Stimulated activated CD8-positive, alpha-beta memory T cell treated with anti-CD3 and anti-CD28 coated beads, Interleukin-15, amount 100 ng/mL, for 4 hours (primary cell): ENCODE measurements at regions not wholly inside any gene's neighbourhood (a gene's known extent, or its start where the extent isn't known, plus 50 kb on each side); places are given as distances from the start of the nearest gene placed in this dataset.

Source experiments
- DNase-seq, 2 donors: peaks; one replicate each; pipeline ENCODE4 v3.0.0-alpha.2; 2020; ENCODE audit warnings: low read depth in 2 of 2

DNA sequence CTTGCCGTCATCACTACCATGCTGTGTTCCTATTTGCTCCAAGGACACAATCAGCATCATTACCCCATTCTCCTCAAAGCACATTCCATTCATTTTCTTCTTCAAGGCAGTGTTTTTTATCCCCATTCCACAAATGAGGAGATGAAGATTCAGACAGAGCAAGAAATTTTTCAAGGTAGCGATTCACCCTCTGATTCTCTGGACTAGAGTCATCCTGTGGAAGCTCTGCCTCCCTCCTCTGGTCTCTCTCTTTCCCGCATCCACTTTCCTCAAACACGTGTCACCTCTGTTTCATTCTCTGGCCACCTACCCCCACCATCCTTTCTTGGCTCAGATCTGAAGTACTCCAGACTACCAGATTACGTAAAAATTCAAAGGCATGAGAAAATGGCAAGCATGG lies 297.9 kb downstream of the SOX11 start:
- no peak for DNase-seq

DNA sequence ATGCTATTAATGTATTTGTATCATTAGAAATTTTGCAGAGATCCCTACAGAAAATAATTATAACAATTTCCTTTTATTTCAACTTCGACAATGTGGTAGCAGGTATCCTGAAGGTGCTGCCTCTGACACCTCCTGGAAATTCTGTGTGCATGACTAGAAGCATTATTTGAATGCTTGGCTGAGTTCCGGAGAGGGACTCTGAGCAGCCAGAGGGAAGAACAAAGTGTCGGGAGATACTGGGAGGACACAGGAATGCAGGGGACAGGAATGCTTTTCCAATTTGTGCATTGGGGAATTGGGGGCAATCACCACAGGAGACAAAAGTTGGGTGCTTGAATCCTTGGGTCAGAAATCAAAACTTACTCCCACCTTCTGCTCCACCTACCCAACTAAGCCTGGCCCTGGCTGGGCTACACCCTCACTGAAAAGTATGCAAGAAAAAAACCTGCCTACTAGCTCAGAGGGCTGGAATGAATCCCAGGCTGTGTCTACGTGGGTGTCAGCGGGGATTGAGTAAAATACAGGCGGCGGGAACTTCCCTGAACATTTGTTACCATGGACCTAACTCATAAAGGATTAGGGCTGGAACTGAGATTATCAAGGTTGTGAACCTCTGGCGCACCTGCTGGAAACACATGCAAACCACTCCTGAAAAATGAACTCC lies 299.3 kb downstream of the SOX11 start:
- no peak for DNase-seq

DNA sequence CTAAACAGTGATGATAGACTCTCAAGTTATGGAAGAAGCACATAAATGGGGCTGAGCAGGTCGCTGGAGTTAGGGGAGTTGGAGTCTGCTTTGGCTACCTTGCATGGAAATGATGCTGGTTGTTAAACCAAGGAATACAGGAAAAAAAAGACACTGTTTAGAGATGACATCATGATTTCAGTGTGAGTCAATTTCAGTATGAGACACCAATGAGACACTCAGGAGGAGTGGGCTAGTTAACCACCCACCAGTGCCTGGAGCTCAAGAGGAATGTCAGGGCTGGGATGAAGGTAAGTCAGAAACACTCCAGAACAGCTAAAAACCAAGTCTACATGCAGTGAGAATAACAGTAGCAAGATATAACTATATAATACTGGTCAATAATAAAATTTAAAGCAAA lies 303.6 kb downstream of the SOX11 start:
- no peak for DNase-seq

DNA sequence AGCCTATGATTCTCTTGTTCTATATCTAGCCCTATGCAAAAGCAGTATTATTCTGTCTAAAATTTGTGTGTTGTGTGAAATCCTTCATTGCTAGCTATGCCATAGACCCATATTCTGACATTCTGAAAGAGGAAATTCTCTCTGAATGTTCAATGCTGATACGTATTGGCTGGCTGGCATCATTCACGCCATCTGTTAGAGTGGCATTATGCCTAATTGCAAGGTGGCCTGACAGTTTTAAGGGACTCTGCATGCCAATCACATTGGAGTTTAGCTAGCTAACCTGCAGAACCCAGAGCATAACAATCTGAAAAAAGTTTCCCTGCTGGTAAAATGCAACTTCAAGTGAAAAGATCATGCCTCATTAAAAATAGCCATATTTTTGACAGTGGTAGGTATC lies 316.0 kb downstream of the SOX11 start:
- DNase-seq: no peak

DNA sequence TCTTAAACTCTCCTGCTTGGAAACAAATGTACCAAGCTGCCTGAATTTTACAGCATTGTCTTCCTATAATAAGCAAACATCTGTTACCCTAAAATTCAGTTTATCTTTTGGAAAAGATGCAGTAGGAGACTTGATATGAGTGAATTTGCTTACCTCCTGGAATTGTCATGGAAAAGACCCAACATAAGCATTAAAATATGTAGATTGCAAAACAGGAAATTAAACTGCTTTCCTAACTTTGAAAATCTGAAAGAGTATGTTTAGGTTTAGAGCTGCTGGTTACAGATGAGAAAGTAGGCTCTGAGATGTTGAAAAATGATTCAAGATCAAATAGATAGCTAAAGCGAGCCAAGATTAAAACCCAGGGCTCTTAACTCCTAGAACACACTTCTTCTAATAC lies 316.5 kb downstream of the SOX11 start:
- no peak for DNase-seq

DNA sequence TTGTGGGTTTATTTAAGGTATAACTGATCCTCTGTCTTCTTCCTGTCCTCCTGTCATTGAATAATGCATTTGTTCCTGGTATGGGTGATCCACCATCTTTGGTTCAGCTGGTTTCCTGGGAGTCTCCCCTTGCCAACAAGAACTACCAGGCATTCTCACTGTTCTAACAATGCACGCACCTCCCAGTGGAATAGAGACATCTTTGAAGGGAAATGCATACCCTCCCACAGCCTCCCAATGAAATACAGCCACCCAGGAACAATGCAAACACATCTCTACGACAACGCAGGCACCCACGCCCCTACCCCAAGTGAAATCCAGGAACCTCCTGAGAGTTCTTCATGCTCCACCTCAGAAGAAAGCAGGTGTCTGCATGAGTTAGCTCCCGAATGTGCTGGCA lies 318.0 kb downstream of the SOX11 start:
- no peak for DNase-seq

DNA sequence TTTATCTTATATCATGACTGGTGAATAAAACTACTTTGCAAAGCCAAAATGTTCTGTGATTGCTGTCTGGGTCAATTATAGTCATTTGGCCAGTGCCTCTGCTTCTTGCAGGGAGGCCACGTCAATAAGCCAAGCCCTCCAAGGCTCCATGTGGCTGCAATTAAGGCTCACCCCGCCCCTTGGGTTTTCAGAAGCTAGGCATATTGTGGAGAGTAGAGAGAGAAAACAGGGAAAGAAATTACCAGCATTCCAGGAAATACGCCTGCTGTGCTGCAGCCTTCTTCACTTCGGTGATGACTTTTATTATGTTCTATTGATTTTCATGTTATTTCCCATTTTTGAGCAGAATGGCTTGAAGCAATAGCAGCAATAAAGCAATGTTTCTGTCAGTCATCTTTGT lies 319.7 kb downstream of the SOX11 start:
- DNase-seq: no peak

DNA sequence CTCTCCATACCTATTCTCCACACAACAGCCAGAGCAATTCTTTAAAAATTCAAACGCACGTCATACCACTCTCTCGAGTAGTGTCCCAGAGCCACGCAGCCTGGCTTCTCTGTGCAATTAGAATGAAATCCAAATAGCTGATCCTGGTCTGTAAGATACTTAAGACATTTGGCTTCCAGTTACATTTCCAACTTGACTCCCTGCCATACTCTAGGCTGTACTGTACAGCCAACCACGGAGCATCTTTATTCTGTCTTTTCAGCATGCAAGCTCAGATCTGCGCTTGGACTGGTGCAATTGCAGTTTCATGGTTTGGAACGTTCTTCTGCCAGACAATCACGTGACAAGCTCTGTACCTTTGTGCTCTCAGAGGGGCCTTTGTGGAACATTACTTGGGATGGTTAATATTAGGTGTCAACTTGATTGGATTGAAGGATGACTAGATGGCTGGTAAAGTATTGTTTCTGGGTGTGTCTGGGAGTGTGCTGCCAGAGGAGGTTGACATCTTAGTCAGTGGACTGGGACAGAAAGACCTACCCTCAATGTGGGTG lies 325.6 kb downstream of the SOX11 start:
- DNase-seq: no peak

DNA sequence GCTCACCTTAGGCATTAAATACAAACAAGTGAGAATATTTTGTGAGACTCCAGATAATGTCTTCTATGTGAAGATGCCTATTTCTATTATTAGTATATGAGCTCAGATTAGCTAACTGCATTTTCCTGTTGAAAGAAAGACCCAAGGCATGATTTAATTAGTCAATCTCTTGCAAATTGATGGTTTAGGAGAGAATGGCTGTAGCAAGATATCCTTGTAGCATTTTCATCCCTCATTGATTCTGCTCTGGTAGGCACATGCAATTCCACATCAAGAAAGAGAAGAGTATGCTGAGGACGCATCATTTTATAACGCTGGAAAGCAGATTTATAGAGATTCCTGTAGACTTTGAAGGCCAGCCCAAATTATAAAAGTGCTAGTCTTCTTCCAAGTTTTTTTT lies 332.0 kb downstream of the SOX11 start:
- no peak for DNase-seq

DNA sequence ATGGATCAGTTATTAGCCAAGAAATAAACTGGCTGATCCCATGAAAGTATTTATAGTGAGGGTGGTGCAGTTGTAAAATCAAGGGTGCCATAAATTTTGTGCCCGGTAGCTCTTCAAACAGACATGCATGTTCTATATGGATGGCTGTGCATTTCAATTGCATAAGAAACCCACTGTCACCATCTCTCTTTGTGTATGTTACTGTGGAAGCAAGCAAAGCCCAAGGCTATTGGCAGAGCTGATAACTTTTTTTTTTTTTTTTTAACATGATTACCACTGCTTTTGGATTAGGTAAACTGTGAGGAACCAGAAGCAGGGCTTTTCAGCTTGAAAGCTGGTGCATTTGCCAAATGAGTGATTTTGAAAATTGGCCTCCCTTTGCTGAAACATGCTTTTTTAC lies 332.6 kb downstream of the SOX11 start:
- DNase-seq: no peak

DNA sequence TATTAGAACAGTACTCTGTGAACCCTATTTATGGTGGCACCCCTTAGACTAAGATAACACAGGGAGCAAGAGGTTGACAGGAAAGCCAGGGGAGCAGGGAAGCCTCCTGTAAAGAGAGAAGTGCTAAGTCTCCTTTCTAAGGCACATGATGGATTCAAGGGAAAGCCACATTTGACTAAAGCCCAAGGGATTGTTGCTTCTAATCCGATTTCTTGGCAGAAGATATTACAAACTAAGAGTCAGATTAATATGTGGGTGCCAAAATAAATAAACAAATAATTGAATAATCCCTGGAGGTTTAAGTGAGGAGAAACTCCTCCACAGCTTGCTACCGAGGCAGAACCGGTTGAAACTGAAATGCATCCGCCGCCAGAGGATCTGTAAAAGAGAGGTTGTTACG lies 333.2 kb downstream of the SOX11 start:
- no peak for DNase-seq

DNA sequence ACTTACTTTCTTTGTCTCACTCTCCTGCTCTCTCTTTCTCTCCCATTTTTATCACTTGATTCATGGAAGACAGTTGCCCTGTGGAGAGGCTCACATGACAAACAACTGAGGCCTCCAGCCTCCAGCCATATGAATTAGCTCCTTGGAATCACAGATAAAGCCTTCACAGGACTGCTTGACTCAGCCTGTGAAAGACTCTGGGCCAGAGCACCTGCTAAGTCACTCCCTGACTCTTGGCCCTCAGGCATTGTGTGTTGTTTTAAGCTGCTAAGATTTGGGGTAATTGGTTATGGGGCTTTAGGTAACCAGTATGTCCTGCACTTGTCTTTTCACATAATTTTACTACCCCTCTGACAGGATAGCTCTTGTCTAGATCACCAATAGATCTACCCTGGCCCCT lies 334.9 kb downstream of the SOX11 start:
- DNase-seq: no peak

DNA sequence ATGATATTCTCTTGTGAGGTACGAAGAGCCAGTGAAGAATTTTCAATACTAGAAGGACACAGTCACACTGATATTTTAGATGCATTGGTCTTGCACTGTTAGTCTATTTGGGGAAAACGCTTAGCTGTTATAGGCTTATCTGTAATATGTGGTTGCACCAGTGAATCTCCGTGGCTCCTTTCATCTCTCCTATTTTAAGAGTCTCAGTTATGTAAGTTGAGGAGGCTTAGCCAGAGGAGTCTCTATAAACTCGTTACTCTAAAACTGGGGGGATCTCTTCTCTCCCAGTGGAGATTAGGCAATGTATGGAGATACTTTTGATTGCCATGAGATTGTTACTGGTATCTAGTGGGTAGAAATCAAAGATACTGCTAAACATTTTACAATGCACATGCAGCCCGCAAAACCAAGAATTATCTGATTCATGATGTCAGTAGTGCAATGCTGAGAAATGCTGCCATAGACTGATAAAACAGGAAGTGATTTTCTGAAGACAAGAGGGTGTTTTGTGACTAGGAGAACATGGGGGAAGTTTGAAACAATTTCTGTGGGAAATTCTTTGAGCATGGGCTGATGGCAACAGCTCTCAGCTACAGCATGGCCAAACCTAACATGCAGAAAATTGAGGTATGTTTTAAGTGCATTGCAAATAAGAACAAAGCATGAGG lies 339.1 kb downstream of the SOX11 start:
- DNase-seq: no peak

DNA sequence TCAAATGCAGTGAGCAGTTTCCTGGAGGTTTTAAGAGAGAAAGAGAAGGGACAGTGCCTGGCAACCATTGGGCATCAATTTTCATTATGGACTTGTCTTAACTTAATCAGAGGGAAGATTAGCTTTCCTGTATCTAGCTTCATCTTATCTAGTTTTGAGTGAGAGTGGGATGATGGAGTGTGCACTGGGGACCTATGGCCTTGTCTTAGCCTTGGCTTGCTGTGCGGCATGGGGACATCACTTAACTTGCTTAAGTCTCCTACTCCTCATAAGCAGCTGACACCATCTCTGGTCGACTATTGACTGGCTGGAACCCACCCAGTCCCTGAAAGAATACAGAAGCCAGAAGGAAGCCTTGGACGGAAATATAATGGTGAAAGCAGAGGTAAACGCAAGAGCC lies 344.0 kb downstream of the SOX11 start:
- no peak for DNase-seq

DNA sequence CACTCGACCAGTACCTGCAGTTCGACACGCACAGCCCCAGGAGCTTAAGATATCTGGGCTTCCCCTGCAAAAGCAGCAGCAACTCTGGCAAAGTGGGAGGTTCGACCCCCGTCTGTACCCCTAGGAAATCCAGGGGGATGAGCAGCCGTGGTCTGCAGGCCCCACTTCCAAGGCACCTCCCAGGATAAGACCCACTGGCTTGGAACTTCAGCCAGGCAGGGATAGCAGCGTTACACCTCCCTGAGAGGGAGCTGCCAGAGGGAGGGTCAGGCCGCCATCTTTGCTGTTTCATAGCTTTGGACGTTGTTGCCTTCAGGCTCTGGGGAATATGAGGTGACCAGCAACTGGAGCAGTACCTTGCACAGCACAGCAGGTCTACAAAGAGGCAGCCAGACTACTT lies 351.1 kb downstream of the SOX11 start:
- no peak for DNase-seq

DNA sequence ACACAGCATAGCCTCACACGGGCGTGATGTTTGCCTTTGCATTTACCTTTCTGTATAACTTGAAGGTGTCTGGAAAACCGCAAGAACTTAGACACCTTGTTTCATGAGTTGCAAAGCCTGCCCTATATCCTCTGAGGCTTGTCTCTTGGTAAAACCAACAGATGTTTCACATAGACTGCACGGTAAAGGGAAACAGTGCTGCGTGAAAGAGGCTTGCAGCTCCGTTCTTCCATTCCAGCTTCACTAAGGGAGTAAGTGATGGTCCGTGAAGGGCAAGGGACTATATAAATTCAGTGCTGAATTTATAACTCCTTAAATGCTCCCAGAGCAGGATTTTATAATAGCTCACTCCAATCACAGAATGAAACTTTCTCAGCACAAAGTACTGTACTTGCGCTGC lies 360.5 kb downstream of the SOX11 start:
- no peak for DNase-seq

DNA sequence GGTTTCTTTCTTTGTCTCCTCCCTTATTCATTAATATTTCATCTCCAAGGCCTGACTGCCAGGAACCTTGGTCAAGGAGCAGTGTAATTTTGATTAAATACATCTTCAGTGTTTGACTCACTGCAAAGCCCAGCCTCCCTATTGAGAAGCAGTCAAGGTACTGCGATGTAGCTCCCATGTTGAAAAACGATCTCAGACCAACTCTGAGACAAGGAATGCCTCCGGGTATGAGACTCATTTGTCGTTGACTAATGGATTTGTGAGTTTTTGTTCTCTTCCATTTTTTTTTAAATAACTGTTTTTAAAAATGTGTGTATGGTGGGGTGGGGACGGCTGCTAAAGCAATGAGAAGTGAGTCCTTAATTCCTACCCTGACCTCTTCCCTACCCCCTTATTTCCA lies 361.6 kb downstream of the SOX11 start:
- no peak for DNase-seq

DNA sequence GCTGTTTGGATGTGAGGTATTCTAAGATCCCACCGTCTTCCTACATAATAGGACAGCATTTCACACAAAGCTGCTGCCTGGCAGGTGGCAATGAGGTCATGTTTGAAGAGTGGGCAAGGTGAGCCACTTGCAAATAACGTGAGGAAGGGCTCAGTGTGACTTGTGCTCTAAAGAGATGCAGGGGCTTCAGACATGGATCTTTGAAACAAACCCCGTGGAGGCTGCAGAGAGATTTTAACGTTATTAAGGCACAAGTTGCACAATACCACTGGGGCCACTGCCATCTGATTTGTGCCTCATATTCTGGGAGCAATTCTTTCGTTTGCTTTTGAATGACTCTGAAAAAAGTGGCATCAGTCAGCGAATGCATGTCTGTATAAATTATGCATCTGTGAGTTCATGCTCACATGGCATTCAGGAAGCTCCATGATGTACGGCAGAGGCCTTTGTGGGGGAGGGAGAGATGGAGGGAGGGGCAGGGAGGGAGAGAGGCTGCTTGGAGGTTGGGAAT lies 362.0 kb downstream of the SOX11 start:
- DNase-seq: no peak

DNA sequence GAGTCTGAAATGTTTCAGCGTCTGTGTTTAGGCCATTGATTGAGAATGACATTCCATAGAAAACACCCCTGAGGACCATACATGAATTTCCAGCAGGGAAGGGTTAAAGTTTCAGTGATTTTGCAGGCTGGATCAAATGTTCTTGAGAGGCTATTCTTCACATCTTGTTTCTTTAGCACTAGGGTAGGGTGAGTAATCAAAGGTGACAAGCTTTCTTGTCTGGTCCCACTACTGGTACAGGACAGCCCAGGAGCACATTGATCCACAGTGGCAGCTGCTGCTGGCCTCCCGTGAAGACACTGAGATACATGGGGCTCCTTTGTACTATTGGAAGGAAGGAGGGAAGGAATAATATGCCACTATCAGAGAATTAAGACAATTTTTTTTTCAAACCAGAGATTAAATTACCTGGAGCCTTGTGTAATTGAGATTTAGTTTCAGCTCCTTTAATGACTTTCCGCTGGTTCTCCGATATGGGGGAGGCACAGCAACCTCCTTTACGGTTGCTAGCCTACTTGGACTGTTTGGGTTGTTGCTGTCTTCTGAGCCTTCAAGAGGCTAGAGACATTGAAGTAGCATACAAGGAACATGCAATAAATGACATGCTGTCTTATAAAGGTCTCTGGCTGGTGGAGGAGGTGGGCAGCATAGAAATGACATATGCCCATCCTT lies 368.9 kb downstream of the SOX11 start:
- no peak for DNase-seq

DNA sequence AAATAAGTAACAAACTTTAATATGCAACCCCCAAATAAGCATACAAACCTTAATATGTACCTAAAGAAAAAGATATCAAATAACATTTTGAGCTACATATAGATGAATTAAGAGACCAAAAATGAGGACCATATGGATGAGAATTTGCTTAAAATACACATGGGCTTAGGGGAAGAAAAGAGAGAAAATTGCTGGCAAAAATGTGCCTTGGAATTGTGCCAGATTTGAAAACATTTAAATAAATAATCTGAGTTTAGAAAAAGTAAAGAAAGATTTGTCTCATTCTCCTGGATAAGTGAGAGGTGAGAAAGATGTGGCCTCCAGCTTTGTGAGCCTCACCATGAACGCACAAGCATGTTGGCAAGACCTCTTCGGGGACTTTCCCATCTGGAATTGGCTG lies 372.6 kb downstream of the SOX11 start:
- DNase-seq: no peak

DNA sequence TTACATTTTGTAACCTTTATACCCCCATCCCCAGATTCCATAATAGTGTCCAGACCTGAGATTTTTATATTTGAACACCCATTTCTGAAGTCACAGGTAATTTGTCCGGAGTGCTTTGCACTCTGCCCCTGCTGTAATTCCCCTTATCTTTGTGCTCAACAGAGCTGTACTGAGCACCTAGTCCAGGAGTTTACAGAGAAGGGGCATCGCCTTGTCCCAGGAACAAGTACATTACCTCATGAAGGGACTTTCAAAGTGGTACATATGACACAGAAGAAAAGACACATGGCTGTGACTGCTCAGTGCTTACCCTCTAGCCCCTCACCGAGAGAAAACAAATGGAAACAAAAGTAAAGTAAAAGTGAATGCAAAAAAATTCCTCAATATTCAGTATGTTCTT lies 373.5 kb downstream of the SOX11 start:
- no peak for DNase-seq

DNA sequence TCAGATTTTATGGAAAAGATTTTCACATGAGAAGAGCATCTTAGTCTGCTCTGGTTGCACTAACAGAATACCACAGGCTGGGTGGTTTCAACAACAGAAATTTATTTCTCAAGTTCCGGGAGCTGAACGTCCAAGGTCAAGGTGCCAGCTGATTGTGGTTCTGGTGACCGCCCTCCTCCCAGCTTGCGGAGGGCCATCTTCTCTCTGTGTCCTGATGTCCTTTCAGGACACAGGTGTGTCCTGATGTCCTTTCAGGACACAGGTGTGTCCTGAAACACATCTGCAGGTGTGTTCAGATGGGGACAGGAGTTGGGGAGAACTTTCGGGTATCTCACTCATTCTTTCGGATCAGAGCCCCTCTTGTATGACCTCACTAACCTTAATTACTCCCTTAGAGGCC lies 374.9 kb downstream of the SOX11 start:
- DNase-seq: no peak

DNA sequence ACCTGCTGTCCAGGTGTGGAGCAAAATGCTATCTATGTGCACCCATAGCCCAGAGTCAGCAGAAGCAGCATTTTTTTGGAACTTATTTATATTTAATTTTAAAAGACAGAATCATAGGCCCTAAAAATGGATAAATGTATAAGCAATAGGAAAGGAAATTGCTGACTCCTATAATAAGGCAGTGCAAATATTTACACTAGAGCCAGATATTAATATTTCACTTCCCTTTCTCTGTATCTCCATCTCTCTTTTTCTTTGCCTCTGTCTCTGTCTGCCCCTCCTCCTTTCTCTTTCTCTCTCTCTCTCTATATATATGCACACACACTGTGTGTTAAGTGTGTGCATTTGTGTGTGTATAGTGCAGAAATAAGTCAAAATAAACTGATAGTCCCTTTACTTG lies 375.6 kb downstream of the SOX11 start:
- no peak for DNase-seq
